D721Med (cell line): ENCODE measurements at regions not wholly inside any gene's neighbourhood (a gene's known extent, or its start where the extent isn't known, plus 50 kb on each side); places are given as distances from the start of the nearest gene placed in this dataset.
A peak's percentile ranks its signal among the peaks of the same experiment; 100 is the strongest.
"Not testable (repeated sequence)": the region's sequence is repeated elsewhere in the genome, so short reads cannot be mapped to it uniquely, and the experiment has no call there.

ENCODE experiments used
- DNase-seq: peaks from one replicate; pipeline ENCODE4 v3.0.0; 2011; ENCODE audit warnings: low spot score; ENCODE audit not compliant: insufficient read length
- FAIRE-seq: peaks from 2 replicates; lab custom pipeline; 2011; peaks lifted over from hg19 to GRCh38; lab: Jason Lieb, UNC
- CTCF ChIP-seq: IDR thresholded peaks from 2 replicates; pipeline ENCODE4 v1.5.1; 2012; ENCODE audit warnings: mild to moderate bottlenecking, control low read depth; ENCODE audit not compliant: insufficient read depth; ENCODE audit errors: missing control alignments

DNA sequence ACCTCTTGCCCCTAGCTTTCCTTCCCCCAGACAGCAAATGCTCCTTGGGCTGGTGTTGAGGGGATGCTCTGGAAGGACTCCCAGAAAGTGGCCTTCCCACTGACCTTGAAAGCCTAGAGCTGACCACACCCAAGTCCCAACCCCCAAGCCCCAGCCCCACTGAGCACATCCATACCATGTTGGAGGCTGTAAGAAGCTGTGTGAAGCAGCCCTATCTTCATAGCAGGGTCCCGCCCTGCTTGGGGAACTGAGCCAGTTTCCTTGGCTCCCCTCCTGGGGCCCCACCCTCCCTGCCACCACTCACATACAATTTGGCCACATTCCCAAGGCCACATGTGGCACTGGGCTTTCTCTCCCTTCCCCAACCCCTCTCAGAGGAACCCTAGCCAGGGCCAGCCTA is 72.3 kb upstream of the CACUL1 start:
- FAIRE-seq (no peak), DNase-seq (no peak)
- no peak for TF ChIP-seq CTCF

DNA sequence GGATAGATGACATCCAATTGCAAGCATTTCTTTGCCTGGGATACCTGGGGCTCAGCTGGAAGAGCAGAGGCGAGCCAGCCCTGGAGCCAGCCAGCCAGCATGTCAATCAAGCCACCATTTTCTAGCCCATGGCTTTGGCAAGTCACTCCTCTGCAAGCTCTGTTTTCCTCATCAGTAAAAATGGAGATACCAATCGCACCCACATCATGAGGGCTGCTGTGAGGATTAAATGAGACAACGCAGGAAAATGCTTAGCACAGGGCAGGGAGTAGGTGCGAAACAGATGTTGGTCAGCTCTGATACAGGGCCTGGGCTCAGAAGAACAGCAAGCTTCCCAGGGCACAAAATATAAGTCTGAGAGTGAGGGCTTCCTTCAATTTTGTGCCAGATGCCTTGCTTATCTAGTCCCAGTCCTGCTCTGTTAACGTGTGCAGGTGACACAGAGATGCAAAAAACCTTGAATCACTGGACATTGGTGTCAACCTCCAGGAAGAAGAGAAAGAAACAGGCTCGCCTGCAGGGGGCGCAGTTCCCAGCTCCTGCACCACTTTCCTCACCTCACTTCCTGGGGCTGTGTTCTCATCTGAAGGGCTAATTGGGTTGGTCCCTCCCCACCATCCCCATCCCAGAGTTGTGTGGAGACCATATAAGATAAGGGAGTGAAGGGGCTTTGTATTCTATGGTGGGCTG is 72.8 kb upstream of the CACUL1 start:
- no peak for DNase-seq
- TF ChIP-seq CTCF: peak; percentile 2
- no peak for FAIRE-seq

DNA sequence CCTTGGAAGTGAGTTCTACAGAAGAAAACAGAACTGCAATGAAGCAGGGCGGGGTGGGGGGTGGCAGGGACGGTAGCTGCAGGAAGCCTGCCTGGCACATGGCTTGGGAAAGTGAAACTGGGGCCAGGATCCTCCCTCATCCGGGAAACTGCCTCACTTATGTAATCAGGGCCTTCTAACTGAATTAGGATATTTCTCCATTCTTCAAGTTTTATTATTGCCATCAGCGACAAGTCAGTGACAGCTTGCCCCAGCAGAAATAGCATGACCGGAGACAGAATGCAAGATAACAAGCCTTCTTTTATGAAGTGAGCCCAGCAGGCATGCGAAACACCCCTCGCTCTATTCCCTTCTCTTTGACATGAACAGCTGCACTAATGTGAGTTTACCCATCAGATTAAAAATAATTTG is 77.5 kb upstream of the CACUL1 start:
- no peak for TF ChIP-seq CTCF
- DNase-seq (no peak), FAIRE-seq (no peak)

DNA sequence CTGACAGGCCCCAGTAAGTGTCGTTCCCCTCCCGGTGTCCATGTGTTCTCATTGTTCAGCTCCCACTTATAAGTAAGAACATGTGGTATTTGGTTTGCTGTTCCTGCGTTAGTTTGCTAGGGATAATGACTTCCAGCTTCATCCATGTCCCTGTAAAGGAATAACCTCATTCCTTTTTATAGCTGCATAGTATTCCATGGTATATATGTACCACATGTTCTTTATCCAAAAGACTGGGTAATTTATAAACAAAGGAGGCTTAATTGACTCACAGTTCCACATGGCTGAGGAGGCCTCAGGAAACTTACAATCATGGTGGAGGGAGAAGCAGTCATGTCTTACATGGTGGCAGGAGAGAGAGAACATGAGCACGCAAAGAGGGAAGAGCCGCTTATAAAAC is 79.6 kb upstream of the CACUL1 start:
- DNase-seq, FAIRE-seq: not testable (repeated sequence)

DNA sequence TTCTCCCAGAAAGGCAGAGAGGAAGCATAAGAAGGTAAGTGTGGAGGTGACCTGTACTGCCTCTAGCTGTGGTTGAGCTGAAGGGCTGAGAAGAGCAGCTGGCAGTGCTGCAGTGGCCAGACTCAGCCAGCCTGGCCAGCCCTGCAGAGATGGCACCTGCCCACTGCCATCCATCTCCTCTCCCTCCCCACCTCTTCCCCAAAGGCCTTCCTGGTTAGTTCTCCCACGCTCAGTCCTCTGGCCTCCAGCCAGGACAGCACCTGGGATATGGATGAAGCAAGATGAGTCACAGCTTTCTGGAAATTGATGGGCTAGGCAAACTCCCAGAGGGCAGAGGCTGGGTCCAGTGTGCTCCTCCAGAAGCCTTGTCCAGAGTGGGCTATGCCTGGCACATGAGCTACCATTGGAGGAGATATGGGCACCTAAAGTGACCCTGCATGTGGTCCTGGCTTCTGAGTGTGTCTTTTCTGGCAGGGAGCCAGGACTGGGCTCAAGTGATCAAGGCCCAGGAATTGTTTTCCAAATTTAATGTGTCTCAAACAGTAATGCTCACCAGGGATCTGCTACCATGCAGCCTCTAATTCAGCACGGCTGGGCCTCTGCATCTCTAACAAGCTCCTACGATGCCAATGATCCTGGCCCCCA is 81.0 kb upstream of the CACUL1 start:
- DNase-seq (no peak), FAIRE-seq (no peak)
- no peak for TF ChIP-seq CTCF

DNA sequence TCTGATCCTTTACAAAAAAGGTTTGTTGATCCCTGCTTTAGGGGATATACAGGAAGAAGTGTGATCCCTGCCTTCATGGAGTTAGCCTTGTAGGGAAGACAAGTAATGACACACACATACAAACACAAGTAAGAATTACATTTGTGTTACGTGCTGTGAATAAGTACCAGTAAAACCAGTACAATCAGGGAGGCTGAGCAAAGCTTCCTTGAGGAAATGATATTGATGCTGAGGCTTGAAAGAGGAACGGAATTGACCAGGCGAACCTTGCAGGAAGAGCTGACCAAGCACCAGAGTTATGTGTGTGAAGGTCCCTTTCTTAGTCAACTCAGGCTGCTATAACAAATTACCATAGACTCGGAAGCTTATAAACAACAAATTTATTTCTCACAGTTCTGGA is 83.6 kb upstream of the CACUL1 start:
- TF ChIP-seq CTCF: no peak
- FAIRE-seq (no peak), DNase-seq (no peak)

- FAIRE-seq: no peak
- no peak for TF ChIP-seq CTCF
- DNase-seq: no peak
These were observed 84.6 kb upstream of the CACUL1 start for GRCh38 chr10:118839348-118839747.
